Keratinocyte (primary cell): ENCODE measurements at regions not wholly inside any gene's neighbourhood (a gene's known extent, or its start where the extent isn't known, plus 50 kb on each side); places are given as distances from the start of the nearest gene placed in this dataset.

ENCODE experiments used
- DNase-seq: peaks from one replicate; pipeline ENCODE4 v3.0.0-alpha.2; 2011; ENCODE audit warnings: low read depth, missing footprints, low spot score
- FAIRE-seq: peaks from 2 replicates; lab custom pipeline; 2011; peaks lifted over from hg19 to GRCh38; lab: Jason Lieb, UNC
- H2AFZ ChIP-seq: 2 replicates; pipeline ENCODE4 v1.6.0; 2012; ENCODE audit warnings: low read length, control low read depth, inconsistent platforms; ENCODE audit not compliant: control insufficient read depth
- H3K27ac ChIP-seq: 2 replicates; pipeline ENCODE4 v1.5.1; 2011; ENCODE audit warnings: low read length; ENCODE audit not compliant: control insufficient read depth, insufficient read depth
- H3K27me3 ChIP-seq: 3 replicates; pipeline ENCODE4 v1.6.0; 2011; ENCODE audit warnings: low read length; ENCODE audit not compliant: control insufficient read depth, insufficient read depth; ENCODE audit errors: extremely low read depth
- H3K36me3 ChIP-seq, 2 experiments: 2 replicates in 1 of 2; 3 replicates in 1 of 2; pipeline ENCODE4 v1.5.1; 2011; ENCODE audit warnings: low read length in 2 of 2, mild to moderate bottlenecking in 1 of 2; ENCODE audit not compliant: control insufficient read depth in 2 of 2, insufficient read depth in 2 of 2; ENCODE audit errors: extremely low read depth in 1 of 2
- H3K4me1 ChIP-seq: 3 replicates; pipeline ENCODE4 v1.5.1; 2011; ENCODE audit warnings: low read length; ENCODE audit not compliant: control insufficient read depth, insufficient read depth; ENCODE audit errors: extremely low read depth
- H3K4me2 ChIP-seq: 3 replicates; pipeline ENCODE4 v1.6.0; 2011; ENCODE audit warnings: low read depth, low read length; ENCODE audit not compliant: control insufficient read depth, insufficient read depth; ENCODE audit errors: extremely low read depth
- H3K4me3 ChIP-seq, 3 experiments: fragments of 200-600 bp in 1 of 3; sonication (generic) in 1 of 3; 2 replicates in 2 of 3; 3 replicates in 1 of 3; pipeline ENCODE4 v1.5.1; 2011 to 2016; ENCODE audit warnings: low read length in 3 of 3, mild to moderate bottlenecking in 3 of 3, control low read depth in 2 of 3, inconsistent platforms in 1 of 3, low read depth in 1 of 3, mixed read lengths in 1 of 3, mixed run types in 1 of 3, moderate library complexity in 1 of 3; ENCODE audit not compliant: control insufficient read depth in 2 of 3, insufficient read depth in 2 of 3; ENCODE audit errors: extremely low read depth in 1 of 3
- H3K79me2 ChIP-seq: 2 replicates; pipeline ENCODE4 v1.6.0; 2012; ENCODE audit warnings: low read length; ENCODE audit not compliant: control insufficient read depth, insufficient read depth
- H3K9ac ChIP-seq: 3 replicates; pipeline ENCODE4 v1.6.0; 2011; ENCODE audit warnings: low read length; ENCODE audit not compliant: control insufficient read depth, insufficient read depth; ENCODE audit errors: extremely low read depth
- H3K9me1 ChIP-seq: 3 replicates; pipeline ENCODE4 v1.6.0; 2011; ENCODE audit warnings: low read length; ENCODE audit not compliant: control insufficient read depth, insufficient read depth; ENCODE audit errors: extremely low read depth
- H3K9me3 ChIP-seq: 2 replicates; pipeline ENCODE4 v1.5.1; 2012; ENCODE audit warnings: low read depth, low read length; ENCODE audit not compliant: control insufficient read depth
- H4K20me1 ChIP-seq: 3 replicates; pipeline ENCODE4 v1.6.0; 2011; ENCODE audit warnings: low read length; ENCODE audit not compliant: control insufficient read depth, insufficient read depth; ENCODE audit errors: extremely low read depth
- EZH2 ChIP-seq: IDR thresholded peaks from one replicate; pipeline ENCODE4 v1.6.1; 2012; ENCODE audit warnings: inconsistent platforms, mild to moderate bottlenecking, low read length, moderate library complexity
- dilution Hi-C: fragments of 300-500 bp; cut with MboI; formaldehyde crosslinking; loops from one replicate; pipeline ENCODE4 v1.7.0; 2020; ENCODE audit warnings: low sequenced_read_pairs; ENCODE audit not compliant: extremely low pct_ligation_motif_present
- TF ChIP-seq, protein P1 (sequence below), 3 experiments: IDR thresholded peaks in 1 of 3; conservative IDR thresholded peaks in 1 of 3; optimal IDR thresholded peaks in 1 of 3; 2 replicates in 2 of 3; 3 replicates in 1 of 3; pipeline versions ENCODE3 to v1.5.1; 2011; ENCODE audit warnings: low read length in 3 of 3, mild to moderate bottlenecking in 3 of 3, moderate library complexity in 2 of 3, control low read depth in 1 of 3, inconsistent platforms in 1 of 3; ENCODE audit not compliant: insufficient read depth in 2 of 3; ENCODE audit errors: extremely low read depth in 1 of 3

GRCh38 chr5:125041798-125042197 lies 295.4 kb upstream of the ZNF608 start:
- dilution Hi-C loops = no loop called here
- H3K27ac ChIP-seq = no peak overlapping the region
- H4K20me1 ChIP-seq = no peaks in the 10 kb centered on the region

DNA sequence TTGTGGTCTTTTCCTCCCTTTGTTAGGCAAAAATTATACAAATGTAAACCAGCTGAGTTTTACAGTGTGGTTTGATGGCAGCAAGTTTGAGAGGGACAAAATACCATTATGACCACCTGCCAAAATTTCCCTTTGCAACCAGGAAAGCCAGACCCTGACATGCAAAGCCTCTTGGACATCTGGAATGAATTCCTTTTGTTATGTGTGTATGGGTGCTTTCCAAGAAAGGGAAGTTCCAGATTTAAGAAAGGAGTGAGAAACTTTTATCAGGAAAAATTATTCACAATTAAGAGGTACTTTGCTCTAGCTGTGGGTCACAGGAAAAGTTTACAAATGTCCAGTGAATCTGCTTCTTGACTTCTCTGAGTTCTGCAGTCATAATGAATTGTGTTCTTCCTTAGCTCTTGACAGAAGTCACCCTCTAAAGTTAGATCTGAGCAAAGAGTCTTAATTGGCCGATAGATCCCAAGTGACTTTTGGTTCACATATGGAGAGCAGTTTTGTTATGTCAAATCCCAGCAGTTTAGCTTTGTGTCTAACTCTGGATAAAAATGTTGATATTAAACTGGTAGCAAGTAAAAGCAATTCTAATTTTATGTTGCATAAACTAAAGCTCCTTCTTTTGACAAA lies 295.9 kb upstream of the ZNF608 start:
- Histone ChIP-seq H3K79me2 (no peaks in the 10 kb centered on the region), H3K9me1 (no peaks in the 10 kb centered on the region), H3K27me3 (no peaks in the 10 kb centered on the region), H3K4me3 (no peak overlapping the region), H3K27ac (no peak overlapping the region), H3K4me1 (peaks cover 15% of the 10 kb centered on the region), H3K4me2 (no peak overlapping the region), H3K9ac (no peak overlapping the region), H3K9me3 (no peaks in the 10 kb centered on the region), H4K20me1 (no peaks in the 10 kb centered on the region), H3K36me3 (no peaks in the 10 kb centered on the region), H2AFZ (no peak overlapping the region)
- no peak for DNase-seq
- TF ChIP-seq EZH2 = no peak
- no peak for FAIRE-seq
- dilution Hi-C loops = no loop called here

More at GRCh38 chr5:125041798-125042197, 295.4 kb upstream of the ZNF608 start:
- Histone ChIP-seq H3K9ac (no peak overlapping the region), H3K4me3 (no peak overlapping the region), H3K79me2 (no peaks in the 10 kb centered on the region), H3K9me3 (no peaks in the 10 kb centered on the region), H2AFZ (no peak overlapping the region), H3K27me3 (no peaks in the 10 kb centered on the region), H3K4me1 (peaks cover 15% of the 10 kb centered on the region), H3K36me3 (no peaks in the 10 kb centered on the region), H3K4me2 (no peak overlapping the region), H3K9me1 (no peaks in the 10 kb centered on the region)
- FAIRE-seq = no peak
- no peak for TF ChIP-seq EZH2
- TF ChIP-seq, protein P1, sequence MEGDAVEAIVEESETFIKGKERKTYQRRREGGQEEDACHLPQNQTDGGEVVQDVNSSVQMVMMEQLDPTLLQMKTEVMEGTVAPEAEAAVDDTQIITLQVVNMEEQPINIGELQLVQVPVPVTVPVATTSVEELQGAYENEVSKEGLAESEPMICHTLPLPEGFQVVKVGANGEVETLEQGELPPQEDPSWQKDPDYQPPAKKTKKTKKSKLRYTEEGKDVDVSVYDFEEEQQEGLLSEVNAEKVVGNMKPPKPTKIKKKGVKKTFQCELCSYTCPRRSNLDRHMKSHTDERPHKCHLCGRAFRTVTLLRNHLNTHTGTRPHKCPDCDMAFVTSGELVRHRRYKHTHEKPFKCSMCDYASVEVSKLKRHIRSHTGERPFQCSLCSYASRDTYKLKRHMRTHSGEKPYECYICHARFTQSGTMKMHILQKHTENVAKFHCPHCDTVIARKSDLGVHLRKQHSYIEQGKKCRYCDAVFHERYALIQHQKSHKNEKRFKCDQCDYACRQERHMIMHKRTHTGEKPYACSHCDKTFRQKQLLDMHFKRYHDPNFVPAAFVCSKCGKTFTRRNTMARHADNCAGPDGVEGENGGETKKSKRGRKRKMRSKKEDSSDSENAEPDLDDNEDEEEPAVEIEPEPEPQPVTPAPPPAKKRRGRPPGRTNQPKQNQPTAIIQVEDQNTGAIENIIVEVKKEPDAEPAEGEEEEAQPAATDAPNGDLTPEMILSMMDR (optimal IDR thresholded peaks at IDR 0.05 in 1 of 3, IDR thresholded peaks at IDR 0.05 in 1 of 3, conservative IDR thresholded peaks at IDR 0.05 in 1 of 3; ENCODE audit: extremely low read depth in 1 of 3, insufficient read depth in 2 of 3, low read length in 3 of 3) = no peak
- no peak for DNase-seq
